ENCODE measurements at regions not wholly inside any gene's neighbourhood (a gene's known extent, or its start where the extent isn't known, plus 50 kb on each side); places are given as distances from the start of the nearest gene placed in this dataset.
A peak's percentile ranks its signal among the peaks of the same experiment; 100 is the strongest.

DNA sequence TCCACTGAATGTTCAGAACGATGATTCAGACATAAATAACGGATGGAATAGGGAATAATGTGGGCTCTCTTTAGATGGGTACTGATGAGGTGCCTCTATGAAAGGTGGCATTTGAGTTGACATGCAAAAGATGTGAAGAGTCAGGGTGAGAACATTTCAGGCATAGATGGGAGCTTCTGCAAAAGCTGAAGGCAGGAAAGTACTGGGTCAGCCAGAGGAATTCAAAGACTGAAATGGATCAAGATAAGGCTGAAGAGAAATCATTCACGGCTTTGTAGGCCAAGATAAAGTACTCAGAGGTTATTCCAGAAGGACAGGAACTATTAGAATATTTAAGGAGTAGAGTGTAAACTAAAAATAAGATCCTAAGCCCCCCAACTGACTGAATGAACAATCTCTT lies 189.6 kb upstream of the MCTP2 start:
- Histone ChIP-seq H2AFZ (ENCODE audit: low read depth) (peak overlapping the region; percentile 33; the same call in 1 of the 2 replicates), H4K20me1 (ENCODE audit: insufficient read depth) (no peaks in the 10 kb centered on the region), H3K4me1 (ENCODE audit: control insufficient read depth in 1 of 2, insufficient read depth in 2 of 2, low read depth in 1 of 2, low read length in 1 of 2) (no peaks in the 10 kb centered on the region), H3K36me3 (replicated peaks in 1 of 2; ENCODE audit: control insufficient read depth in 1 of 2, insufficient read depth in 2 of 2, low read length in 1 of 2) (no peaks in the 10 kb centered on the region), H3K4me2 (no peak overlapping the region), H3K9me3 (no peaks in the 10 kb centered on the region), H3F3A (replicated peaks; ENCODE audit: insufficient read depth) (peaks cover 4% of the 10 kb centered on the region), H3K27me3 (ENCODE audit: insufficient read depth) (no peaks in the 10 kb centered on the region), H3K4me3 (ENCODE audit: low read depth in 2 of 2, low read length in 1 of 2) (no peak overlapping the region), H3K9me2 (no peaks in the 10 kb centered on the region), H3K27ac (ENCODE audit: low read depth in 2 of 2, low read length in 1 of 2) (peak overlapping the region in 1 of 2 experiments; percentile 62; a peak in 1 of 4 replicates), H3K79me2 (ENCODE audit: insufficient read depth) (no peaks in the 10 kb centered on the region), H3K9ac (no peak overlapping the region)
- WGBS (ENCODE audit: low lambda C conversion rate), result 68% methylated on average over 3 of the region's 3 CpGs
- POLR2A ChIA-PET, result no interaction called here
- DNase-seq, result no peak
- CTCF ChIA-PET, result no interaction called here
- TF ChIP-seq TCF12 (IDR thresholded peaks at IDR 0.05) (no peak), YY1 (IDR thresholded peaks at IDR 0.05; ENCODE audit: low read depth) (no peak), GABPA (IDR thresholded peaks at IDR 0.05; ENCODE audit: low read depth) (no peak), RFX5 (IDR thresholded peaks at IDR 0.05; ENCODE audit: low read length) (no peak), EP300 (IDR thresholded peaks at IDR 0.05; ENCODE audit: borderline replicate concordance in 1 of 2, low read depth in 1 of 2, low read length in 1 of 2) (no peak), MXI1 (IDR thresholded peaks at IDR 0.05; ENCODE audit: low read depth, low read length) (no peak), MEF2A (IDR thresholded peaks at IDR 0.05; ENCODE audit: borderline replicate concordance, low read depth) (no peak), CHD2 (IDR thresholded peaks at IDR 0.05; ENCODE audit: low read length, partially characterized antibody) (no peak), GATA2 (CRISPR knock-in tag; IDR thresholded peaks at IDR 0.05) (no peak), RXRA (IDR thresholded peaks at IDR 0.05; ENCODE audit: borderline replicate concordance, low read depth) (no peak), FOSL2 (IDR thresholded peaks at IDR 0.05; ENCODE audit: borderline replicate concordance, low read depth) (no peak), FOXJ3 (CRISPR knock-in tag; IDR thresholded peaks at IDR 0.05) (no peak), TAF1 (IDR thresholded peaks at IDR 0.05; ENCODE audit: borderline replicate concordance, low read depth, low read length) (no peak), EZH2phosphoT487 (IDR thresholded peaks at IDR 0.05; ENCODE audit: borderline replicate concordance, low read depth) (no peak), RAD21 (IDR thresholded peaks at IDR 0.05; ENCODE audit: low read length) (no peak)
- TF ChIP-seq, protein P1, sequence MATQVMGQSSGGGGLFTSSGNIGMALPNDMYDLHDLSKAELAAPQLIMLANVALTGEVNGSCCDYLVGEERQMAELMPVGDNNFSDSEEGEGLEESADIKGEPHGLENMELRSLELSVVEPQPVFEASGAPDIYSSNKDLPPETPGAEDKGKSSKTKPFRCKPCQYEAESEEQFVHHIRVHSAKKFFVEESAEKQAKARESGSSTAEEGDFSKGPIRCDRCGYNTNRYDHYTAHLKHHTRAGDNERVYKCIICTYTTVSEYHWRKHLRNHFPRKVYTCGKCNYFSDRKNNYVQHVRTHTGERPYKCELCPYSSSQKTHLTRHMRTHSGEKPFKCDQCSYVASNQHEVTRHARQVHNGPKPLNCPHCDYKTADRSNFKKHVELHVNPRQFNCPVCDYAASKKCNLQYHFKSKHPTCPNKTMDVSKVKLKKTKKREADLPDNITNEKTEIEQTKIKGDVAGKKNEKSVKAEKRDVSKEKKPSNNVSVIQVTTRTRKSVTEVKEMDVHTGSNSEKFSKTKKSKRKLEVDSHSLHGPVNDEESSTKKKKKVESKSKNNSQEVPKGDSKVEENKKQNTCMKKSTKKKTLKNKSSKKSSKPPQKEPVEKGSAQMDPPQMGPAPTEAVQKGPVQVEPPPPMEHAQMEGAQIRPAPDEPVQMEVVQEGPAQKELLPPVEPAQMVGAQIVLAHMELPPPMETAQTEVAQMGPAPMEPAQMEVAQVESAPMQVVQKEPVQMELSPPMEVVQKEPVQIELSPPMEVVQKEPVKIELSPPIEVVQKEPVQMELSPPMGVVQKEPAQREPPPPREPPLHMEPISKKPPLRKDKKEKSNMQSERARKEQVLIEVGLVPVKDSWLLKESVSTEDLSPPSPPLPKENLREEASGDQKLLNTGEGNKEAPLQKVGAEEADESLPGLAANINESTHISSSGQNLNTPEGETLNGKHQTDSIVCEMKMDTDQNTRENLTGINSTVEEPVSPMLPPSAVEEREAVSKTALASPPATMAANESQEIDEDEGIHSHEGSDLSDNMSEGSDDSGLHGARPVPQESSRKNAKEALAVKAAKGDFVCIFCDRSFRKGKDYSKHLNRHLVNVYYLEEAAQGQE (IDR thresholded peaks at IDR 0.05; ENCODE audit: low read depth, low read length), result no peak
- TF ChIP-seq, protein P2, sequence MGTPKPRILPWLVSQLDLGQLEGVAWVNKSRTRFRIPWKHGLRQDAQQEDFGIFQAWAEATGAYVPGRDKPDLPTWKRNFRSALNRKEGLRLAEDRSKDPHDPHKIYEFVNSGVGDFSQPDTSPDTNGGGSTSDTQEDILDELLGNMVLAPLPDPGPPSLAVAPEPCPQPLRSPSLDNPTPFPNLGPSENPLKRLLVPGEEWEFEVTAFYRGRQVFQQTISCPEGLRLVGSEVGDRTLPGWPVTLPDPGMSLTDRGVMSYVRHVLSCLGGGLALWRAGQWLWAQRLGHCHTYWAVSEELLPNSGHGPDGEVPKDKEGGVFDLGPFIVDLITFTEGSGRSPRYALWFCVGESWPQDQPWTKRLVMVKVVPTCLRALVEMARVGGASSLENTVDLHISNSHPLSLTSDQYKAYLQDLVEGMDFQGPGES (IDR thresholded peaks at IDR 0.05; ENCODE audit: low read depth, low read length), result no peak
- TF ChIP-seq, protein P3, sequence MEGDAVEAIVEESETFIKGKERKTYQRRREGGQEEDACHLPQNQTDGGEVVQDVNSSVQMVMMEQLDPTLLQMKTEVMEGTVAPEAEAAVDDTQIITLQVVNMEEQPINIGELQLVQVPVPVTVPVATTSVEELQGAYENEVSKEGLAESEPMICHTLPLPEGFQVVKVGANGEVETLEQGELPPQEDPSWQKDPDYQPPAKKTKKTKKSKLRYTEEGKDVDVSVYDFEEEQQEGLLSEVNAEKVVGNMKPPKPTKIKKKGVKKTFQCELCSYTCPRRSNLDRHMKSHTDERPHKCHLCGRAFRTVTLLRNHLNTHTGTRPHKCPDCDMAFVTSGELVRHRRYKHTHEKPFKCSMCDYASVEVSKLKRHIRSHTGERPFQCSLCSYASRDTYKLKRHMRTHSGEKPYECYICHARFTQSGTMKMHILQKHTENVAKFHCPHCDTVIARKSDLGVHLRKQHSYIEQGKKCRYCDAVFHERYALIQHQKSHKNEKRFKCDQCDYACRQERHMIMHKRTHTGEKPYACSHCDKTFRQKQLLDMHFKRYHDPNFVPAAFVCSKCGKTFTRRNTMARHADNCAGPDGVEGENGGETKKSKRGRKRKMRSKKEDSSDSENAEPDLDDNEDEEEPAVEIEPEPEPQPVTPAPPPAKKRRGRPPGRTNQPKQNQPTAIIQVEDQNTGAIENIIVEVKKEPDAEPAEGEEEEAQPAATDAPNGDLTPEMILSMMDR (IDR thresholded peaks at IDR 0.05), result no peak

Data from SK-N-SH (cell line).